ENCODE measurements at regions not wholly inside any gene's neighbourhood (a gene's known extent, or its start where the extent isn't known, plus 50 kb on each side); places are given as distances from the start of the nearest gene placed in this dataset.

- TF ChIP-seq UBTF (CRISPR knock-in tag; IDR thresholded peaks at IDR 0.05) (no peak), PRMT3 (CRISPR knock-in tag; IDR thresholded peaks at IDR 0.05; ENCODE audit: borderline replicate concordance, low read depth) (no peak), CREB1 (IDR thresholded peaks at IDR 0.05) (no peak), CREB1 (CRISPR knock-in tag; IDR thresholded peaks at IDR 0.05) (no peak), RFX3 (CRISPR knock-in tag; IDR thresholded peaks at IDR 0.05) (no peak), ATF7-NPFF (CRISPR knock-in tag; IDR thresholded peaks at IDR 0.05; ENCODE audit: low read depth) (no peak), SP2 (CRISPR knock-in tag; IDR thresholded peaks at IDR 0.05) (no peak), MXD1 (CRISPR knock-in tag; IDR thresholded peaks at IDR 0.05) (no peak), ZNF225 (CRISPR knock-in tag; IDR thresholded peaks at IDR 0.05) (no peak), NCOA1 (CRISPR knock-in tag; IDR thresholded peaks at IDR 0.05) (0 out of 2 replicates have a peak, but pooled peaks have one; percentile 32), ZNF317 (CRISPR knock-in tag; IDR thresholded peaks at IDR 0.05) (no peak), ZNF766 (CRISPR knock-in tag; IDR thresholded peaks at IDR 0.05; ENCODE audit: borderline replicate concordance) (no peak), NR3C1 (CRISPR knock-in tag; IDR thresholded peaks at IDR 0.05) (no peak), MYC (CRISPR knock-in tag; IDR thresholded peaks at IDR 0.05; ENCODE audit: borderline replicate concordance) (no peak), SNAI1 (CRISPR knock-in tag; IDR thresholded peaks at IDR 0.05; ENCODE audit: borderline replicate concordance) (0 out of 2 replicates have a peak, but pooled peaks have one; percentile 22), NRL (CRISPR knock-in tag; IDR thresholded peaks at IDR 0.05; ENCODE audit: borderline replicate concordance) (0 out of 2 replicates have a peak, but pooled peaks have one; percentile 4), JUN (CRISPR knock-in tag; IDR thresholded peaks at IDR 0.05) (no peak)
- TF ChIP-seq, protein P1, sequence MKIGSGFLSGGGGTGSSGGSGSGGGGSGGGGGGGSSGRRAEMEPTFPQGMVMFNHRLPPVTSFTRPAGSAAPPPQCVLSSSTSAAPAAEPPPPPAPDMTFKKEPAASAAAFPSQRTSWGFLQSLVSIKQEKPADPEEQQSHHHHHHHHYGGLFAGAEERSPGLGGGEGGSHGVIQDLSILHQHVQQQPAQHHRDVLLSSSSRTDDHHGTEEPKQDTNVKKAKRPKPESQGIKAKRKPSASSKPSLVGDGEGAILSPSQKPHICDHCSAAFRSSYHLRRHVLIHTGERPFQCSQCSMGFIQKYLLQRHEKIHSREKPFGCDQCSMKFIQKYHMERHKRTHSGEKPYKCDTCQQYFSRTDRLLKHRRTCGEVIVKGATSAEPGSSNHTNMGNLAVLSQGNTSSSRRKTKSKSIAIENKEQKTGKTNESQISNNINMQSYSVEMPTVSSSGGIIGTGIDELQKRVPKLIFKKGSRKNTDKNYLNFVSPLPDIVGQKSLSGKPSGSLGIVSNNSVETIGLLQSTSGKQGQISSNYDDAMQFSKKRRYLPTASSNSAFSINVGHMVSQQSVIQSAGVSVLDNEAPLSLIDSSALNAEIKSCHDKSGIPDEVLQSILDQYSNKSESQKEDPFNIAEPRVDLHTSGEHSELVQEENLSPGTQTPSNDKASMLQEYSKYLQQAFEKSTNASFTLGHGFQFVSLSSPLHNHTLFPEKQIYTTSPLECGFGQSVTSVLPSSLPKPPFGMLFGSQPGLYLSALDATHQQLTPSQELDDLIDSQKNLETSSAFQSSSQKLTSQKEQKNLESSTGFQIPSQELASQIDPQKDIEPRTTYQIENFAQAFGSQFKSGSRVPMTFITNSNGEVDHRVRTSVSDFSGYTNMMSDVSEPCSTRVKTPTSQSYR (CRISPR knock-in tag; IDR thresholded peaks at IDR 0.05; ENCODE audit: borderline replicate concordance), result no peak
- TF ChIP-seq, protein P2, sequence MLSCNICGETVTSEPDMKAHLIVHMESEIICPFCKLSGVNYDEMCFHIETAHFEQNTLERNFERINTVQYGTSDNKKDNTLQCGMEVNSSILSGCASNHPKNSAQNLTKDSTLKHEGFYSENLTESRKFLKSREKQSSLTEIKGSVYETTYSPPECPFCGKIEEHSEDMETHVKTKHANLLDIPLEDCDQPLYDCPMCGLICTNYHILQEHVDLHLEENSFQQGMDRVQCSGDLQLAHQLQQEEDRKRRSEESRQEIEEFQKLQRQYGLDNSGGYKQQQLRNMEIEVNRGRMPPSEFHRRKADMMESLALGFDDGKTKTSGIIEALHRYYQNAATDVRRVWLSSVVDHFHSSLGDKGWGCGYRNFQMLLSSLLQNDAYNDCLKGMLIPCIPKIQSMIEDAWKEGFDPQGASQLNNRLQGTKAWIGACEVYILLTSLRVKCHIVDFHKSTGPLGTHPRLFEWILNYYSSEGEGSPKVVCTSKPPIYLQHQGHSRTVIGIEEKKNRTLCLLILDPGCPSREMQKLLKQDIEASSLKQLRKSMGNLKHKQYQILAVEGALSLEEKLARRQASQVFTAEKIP (CRISPR knock-in tag; IDR thresholded peaks at IDR 0.05; ENCODE audit: borderline replicate concordance), result no peak
- TF ChIP-seq, protein P3, sequence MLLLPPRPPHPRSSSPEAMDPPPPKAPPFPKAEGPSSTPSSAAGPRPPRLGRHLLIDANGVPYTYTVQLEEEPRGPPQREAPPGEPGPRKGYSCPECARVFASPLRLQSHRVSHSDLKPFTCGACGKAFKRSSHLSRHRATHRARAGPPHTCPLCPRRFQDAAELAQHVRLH (CRISPR knock-in tag; IDR thresholded peaks at IDR 0.05; ENCODE audit: borderline replicate concordance, low read depth), result no peak
- TF ChIP-seq, protein P4, sequence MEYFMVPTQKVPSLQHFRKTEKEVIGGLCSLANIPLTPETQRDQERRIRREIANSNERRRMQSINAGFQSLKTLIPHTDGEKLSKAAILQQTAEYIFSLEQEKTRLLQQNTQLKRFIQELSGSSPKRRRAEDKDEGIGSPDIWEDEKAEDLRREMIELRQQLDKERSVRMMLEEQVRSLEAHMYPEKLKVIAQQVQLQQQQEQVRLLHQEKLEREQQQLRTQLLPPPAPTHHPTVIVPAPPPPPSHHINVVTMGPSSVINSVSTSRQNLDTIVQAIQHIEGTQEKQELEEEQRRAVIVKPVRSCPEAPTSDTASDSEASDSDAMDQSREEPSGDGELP (IDR thresholded peaks at IDR 0.05; ENCODE audit: borderline replicate concordance, low read depth), result no peak
These were observed 191.6 kb upstream of the GSE1 start (continued) for GRCh38 chr16:85421338-85422195.
